Neural cell (in vitro differentiated cells): ENCODE measurements at regions not wholly inside any gene's neighbourhood (a gene's known extent, or its start where the extent isn't known, plus 50 kb on each side); places are given as distances from the start of the nearest gene placed in this dataset.

Experiments
- CTCF ChIP-seq: fragments of 450-650 bp; IDR thresholded peaks from 2 replicates; pipeline ENCODE4 v1.5.1; 2014; ENCODE audit warnings: antibody characterized with exemption, mild to moderate bottlenecking, moderate library complexity; ENCODE audit not compliant: poor library complexity, severe bottlenecking
- POLR2AphosphoS5 ChIP-seq: IDR thresholded peaks from 2 replicates; pipeline ENCODE4 v1.6.1; 2012

- no peak for TF ChIP-seq CTCF
- TF ChIP-seq POLR2AphosphoS5, result no peak
Observed at GRCh38 chr10:35986756-35987502, 344.8 kb upstream of the FZD8 start.
